Activated T-helper 17 cell treated with anti-CD3 and anti-CD28 coated beads, Interleukin-2, amount 50 U/mL, for 72 hours (primary cell): ENCODE measurements at regions not wholly inside any gene's neighbourhood (a gene's known extent, or its start where the extent isn't known, plus 50 kb on each side); places are given as distances from the start of the nearest gene placed in this dataset.
"Not testable (repeated sequence)": the region's sequence is repeated elsewhere in the genome, so short reads cannot be mapped to it uniquely, and the experiment has no call there.

Source experiments
- ATAC-seq: fragments of 150-1000 bp; cut with Tn5 transposase; replicated peaks from 2 replicates; pipeline ENCODE4 v1.10.0; 2021; ENCODE audit warnings: mild to moderate bottlenecking, moderate library complexity
- H3K27ac Mint-ChIP-seq: one replicate; pipeline ENCODE4 v1.8.0; 2022; ENCODE audit warnings: mixed read lengths
- H3K27me3 Mint-ChIP-seq: one replicate; pipeline ENCODE4 v1.8.0; 2022; ENCODE audit warnings: mixed read lengths
- H3K36me3 Mint-ChIP-seq: one replicate; pipeline ENCODE4 v1.8.0; 2022; ENCODE audit warnings: low read depth, mild to moderate bottlenecking, mixed read lengths
- H3K4me1 Mint-ChIP-seq: one replicate; pipeline ENCODE4 v1.8.0; 2022; ENCODE audit warnings: mixed read lengths
- H3K4me3 Mint-ChIP-seq: one replicate; pipeline ENCODE4 v1.8.0; 2022; ENCODE audit warnings: mild to moderate bottlenecking, mixed read lengths
- H3K9me3 Mint-ChIP-seq: one replicate; pipeline ENCODE4 v1.8.0; 2022; ENCODE audit warnings: mixed read lengths

GRCh38 chr3:3664935-3665334 is 134.3 kb upstream of the LRRN1 start:
- peaks cover 7% of the 10 kb centered on the region for H3K27me3 Mint-ChIP-seq
- H3K36me3 Mint-ChIP-seq: no peaks in the 10 kb centered on the region
- H3K9me3 Mint-ChIP-seq: peaks cover 9% of the 10 kb centered on the region
- no peak overlapping the region for H3K4me3 Mint-ChIP-seq
- no peak overlapping the region for H3K27ac Mint-ChIP-seq
- no peak for ATAC-seq
- H3K4me1 Mint-ChIP-seq: no peaks in the 10 kb centered on the region

DNA sequence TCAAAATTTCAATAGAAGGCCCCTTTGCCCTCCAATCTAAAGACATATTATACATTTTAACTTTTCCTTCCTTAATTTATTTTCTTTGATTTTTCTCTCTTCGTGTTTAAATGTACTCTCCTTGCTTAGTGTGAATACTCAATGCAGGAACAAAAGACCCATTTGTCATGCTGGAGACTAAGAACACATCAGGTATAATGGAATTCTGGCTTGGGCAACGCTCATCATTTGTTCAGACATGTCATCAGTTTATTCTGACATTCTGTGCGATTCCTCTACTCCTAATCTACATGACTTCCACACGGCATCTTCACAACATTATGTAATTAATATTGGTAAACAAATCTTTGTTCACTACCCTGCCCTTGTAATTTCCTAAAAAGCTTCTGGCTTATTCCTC is 136.6 kb upstream of the LRRN1 start:
- Mint-ChIP-seq H3K4me3 (no peak overlapping the region), H3K36me3 (no peaks in the 10 kb centered on the region), H3K9me3 (peaks cover 4% of the 10 kb centered on the region), H3K4me1 (no peaks in the 10 kb centered on the region), H3K27ac (no peak overlapping the region), H3K27me3 (peaks cover 4% of the 10 kb centered on the region)
- no peak for ATAC-seq

DNA sequence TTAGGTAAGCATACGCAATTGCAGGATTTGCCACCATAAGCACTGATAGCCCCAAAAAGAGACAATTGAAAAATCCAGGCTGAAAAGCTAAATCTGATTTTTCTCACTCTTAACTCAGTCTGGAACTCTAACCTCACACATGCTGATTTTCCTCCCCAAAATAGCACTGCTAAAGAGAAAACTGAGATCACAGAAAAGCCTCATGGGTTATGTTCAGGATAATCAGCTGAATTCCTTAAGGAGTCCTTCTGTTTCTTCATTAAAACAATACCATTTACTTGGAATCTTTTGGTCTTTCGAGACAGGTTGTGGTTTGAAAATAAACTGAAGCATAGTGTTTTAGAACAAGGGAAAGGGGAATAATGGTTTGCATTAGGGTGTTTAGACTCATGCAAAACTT is 144.3 kb upstream of the LRRN1 start:
- H3K27ac Mint-ChIP-seq: no peak overlapping the region
- peaks cover 3% of the 10 kb centered on the region for H3K27me3 Mint-ChIP-seq
- no peak for ATAC-seq
- H3K9me3 Mint-ChIP-seq: no peaks in the 10 kb centered on the region
- H3K4me1 Mint-ChIP-seq: no peaks in the 10 kb centered on the region
- no peak overlapping the region for H3K4me3 Mint-ChIP-seq
- H3K36me3 Mint-ChIP-seq: no peaks in the 10 kb centered on the region

DNA sequence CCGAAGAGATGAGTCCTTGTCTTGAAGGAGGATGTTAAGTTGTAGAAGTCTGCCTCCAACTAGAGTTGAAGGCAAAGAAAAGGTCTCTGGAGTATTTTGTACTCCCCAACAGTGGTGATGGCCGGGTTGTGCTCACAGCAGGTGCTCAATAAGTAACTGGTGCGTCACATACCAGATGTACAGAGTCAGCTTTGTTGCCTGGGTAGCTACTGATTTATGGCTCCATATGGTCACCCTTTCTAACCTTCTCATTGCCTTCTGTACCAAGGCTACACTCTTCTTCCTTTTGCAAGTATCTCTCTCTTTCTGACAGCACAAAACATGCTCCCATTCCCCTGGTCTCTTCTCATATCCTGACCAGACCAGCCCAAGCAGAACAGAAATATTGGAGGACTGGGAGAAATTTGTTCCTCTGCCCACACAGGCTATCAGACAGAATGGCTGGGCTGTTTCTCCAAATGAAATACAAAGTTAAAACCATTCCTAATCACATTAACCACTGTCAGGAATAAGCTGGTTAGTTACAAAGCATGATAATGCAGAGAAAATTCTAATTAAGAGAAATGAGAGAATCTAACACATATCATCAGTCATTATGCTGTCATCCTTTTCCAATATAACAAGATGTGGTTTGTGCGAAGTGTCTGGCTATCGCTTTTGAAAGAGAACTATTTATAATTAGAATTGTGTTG is 150.1 kb upstream of the LRRN1 start:
- Mint-ChIP-seq H3K27ac (no peak overlapping the region), H3K27me3 (peaks cover 7% of the 10 kb centered on the region)

GRCh38 chr3:3646934-3647333 is 152.3 kb upstream of the LRRN1 start:
- ATAC-seq: no peak
- no peaks in the 10 kb centered on the region for H3K36me3 Mint-ChIP-seq
- no peaks in the 10 kb centered on the region for H3K4me1 Mint-ChIP-seq
- no peak overlapping the region for H3K4me3 Mint-ChIP-seq
- peaks cover 4% of the 10 kb centered on the region for H3K27me3 Mint-ChIP-seq
- H3K27ac Mint-ChIP-seq: no peak overlapping the region
- H3K9me3 Mint-ChIP-seq: peaks cover 4% of the 10 kb centered on the region

More for the DNA sequence above, 150.1 kb upstream of the LRRN1 start:
- H3K4me3 Mint-ChIP-seq: no peak overlapping the region
- peaks cover 4% of the 10 kb centered on the region for H3K9me3 Mint-ChIP-seq
- H3K4me1 Mint-ChIP-seq: no peaks in the 10 kb centered on the region
- no peaks in the 10 kb centered on the region for H3K36me3 Mint-ChIP-seq
- ATAC-seq: no peak

- not testable (repeated sequence) for ATAC-seq, H3K9me3 Mint-ChIP-seq, H3K36me3 Mint-ChIP-seq, H3K4me3 Mint-ChIP-seq, H3K27ac Mint-ChIP-seq, H3K4me1 Mint-ChIP-seq, H3K27me3 Mint-ChIP-seq
These were observed 153.0 kb upstream of the LRRN1 start for GRCh38 chr3:3646103-3646844.

GRCh38 chr3:3641877-3642455 is 157.3 kb upstream of the LRRN1 start:
- ATAC-seq: no peak
- Mint-ChIP-seq H3K9me3 (peaks cover 2% of the 10 kb centered on the region), H3K4me3 (no peak overlapping the region), H3K36me3 (no peaks in the 10 kb centered on the region), H3K4me1 (no peaks in the 10 kb centered on the region), H3K27ac (no peak overlapping the region), H3K27me3 (peaks cover 3% of the 10 kb centered on the region)

GRCh38 chr3:3639078-3639477 is 160.2 kb upstream of the LRRN1 start:
- Mint-ChIP-seq H3K4me3 (no peak overlapping the region), H3K27me3 (no peaks in the 10 kb centered on the region), H3K9me3 (peaks cover 3% of the 10 kb centered on the region), H3K36me3 (no peaks in the 10 kb centered on the region), H3K27ac (no peak overlapping the region), H3K4me1 (no peaks in the 10 kb centered on the region)
- ATAC-seq: no peak

DNA sequence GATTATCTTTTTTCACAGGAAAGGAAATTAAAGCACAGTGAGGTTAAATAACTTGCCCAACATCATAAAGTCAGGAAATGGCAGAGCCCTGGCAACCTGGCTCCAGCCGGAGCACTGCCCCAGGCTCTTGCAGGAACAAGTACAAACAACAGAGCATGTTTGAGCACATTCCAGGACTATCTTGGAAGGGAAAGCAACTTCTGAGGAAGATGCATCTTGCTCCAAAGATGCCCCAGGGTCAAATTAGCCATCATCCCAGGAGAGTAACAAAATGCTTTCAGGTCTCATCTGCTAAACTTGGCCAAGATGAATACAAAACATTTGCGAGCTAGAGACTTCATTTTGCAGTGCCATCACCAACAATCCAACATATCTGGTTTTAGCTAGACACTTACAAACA is 162.4 kb upstream of the LRRN1 start:
- no peaks in the 10 kb centered on the region for H3K27me3 Mint-ChIP-seq

DNA sequence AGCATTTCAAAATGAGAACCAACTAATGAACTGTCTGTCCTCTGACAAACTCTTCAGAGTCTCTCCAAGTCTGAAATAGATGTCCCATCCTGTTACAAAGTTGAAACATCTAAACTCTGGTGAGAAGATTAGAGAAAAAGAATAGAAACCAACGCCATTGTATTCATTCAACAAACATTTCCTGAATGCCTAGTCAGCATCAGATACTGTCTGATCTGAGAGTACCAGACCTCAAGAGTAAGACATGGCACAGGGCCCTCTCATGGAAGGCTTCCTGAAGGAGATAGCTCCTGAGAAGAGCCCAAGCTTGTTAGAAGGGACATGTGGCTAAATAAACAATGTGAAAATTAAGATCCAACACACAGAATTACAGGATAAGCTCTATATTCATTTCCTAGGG is 164.1 kb upstream of the LRRN1 start:
- no peaks in the 10 kb centered on the region for H3K36me3 Mint-ChIP-seq
- H3K4me3 Mint-ChIP-seq: no peak overlapping the region
- no peak for ATAC-seq
- peaks cover 3% of the 10 kb centered on the region for H3K9me3 Mint-ChIP-seq
- no peaks in the 10 kb centered on the region for H3K27me3 Mint-ChIP-seq
- H3K27ac Mint-ChIP-seq: no peak overlapping the region
- H3K4me1 Mint-ChIP-seq: no peaks in the 10 kb centered on the region

More for the DNA sequence above, 162.4 kb upstream of the LRRN1 start:
- Mint-ChIP-seq H3K36me3 (no peaks in the 10 kb centered on the region), H3K9me3 (peaks cover 3% of the 10 kb centered on the region), H3K27ac (no peak overlapping the region), H3K4me3 (no peak overlapping the region), H3K4me1 (no peaks in the 10 kb centered on the region)
- no peak for ATAC-seq

DNA sequence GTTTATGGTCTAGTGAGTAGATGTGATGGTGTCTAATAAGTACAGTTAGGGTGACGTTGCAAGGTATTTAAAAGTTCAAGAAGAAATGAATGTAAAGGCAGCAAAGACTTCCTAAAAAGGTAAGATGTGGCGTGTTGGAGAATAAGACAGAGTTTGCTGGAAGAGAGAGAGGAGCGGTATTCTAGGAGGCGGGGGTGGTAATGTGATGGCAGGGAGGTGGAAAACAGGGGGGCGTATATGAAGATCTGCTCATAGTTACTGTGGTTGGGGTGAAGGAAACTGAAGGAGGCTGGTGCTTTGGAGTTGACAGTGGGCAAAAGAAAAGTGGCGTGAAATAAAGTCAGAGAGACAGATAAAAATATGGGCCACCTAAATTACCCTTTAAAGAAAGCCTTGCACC is 164.9 kb upstream of the LRRN1 start:
- Mint-ChIP-seq H3K4me3 (no peak overlapping the region), H3K27me3 (no peaks in the 10 kb centered on the region), H3K4me1 (no peaks in the 10 kb centered on the region), H3K36me3 (no peaks in the 10 kb centered on the region), H3K9me3 (peaks cover 3% of the 10 kb centered on the region), H3K27ac (no peak overlapping the region)
- no peak for ATAC-seq

DNA sequence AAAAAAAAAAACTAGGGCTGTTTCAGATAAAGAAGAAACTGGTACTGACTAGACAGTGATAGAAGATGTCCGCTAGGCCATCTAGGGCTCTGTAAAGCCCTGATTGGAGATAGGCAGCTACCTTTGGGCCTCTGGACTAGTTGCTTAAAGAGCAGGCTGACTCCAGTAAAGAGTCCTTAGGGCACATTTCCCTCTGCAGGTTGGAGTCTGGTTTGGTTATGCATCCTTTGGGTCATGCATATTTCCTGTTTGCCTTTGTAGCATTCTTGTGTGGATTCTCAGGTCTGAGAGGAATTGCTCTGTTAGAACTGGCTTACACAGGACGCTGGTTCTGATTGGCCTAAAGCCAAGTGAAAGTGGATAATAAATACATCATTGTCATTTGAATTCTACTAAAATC is 165.5 kb upstream of the LRRN1 start:
- no peak overlapping the region for H3K27ac Mint-ChIP-seq
- H3K36me3 Mint-ChIP-seq: no peaks in the 10 kb centered on the region
- no peaks in the 10 kb centered on the region for H3K27me3 Mint-ChIP-seq
- H3K4me3 Mint-ChIP-seq: no peak overlapping the region
- no peak for ATAC-seq
- H3K9me3 Mint-ChIP-seq: peaks cover 3% of the 10 kb centered on the region
- no peaks in the 10 kb centered on the region for H3K4me1 Mint-ChIP-seq

- no peak overlapping the region for H3K27ac Mint-ChIP-seq
- ATAC-seq: no peak
- H3K27me3 Mint-ChIP-seq: no peaks in the 10 kb centered on the region
- H3K36me3 Mint-ChIP-seq: no peaks in the 10 kb centered on the region
- H3K4me1 Mint-ChIP-seq: no peaks in the 10 kb centered on the region
- H3K4me3 Mint-ChIP-seq: no peak overlapping the region
- H3K9me3 Mint-ChIP-seq: peaks cover 3% of the 10 kb centered on the region
These were observed 166.8 kb upstream of the LRRN1 start for GRCh38 chr3:3632449-3632848.

DNA sequence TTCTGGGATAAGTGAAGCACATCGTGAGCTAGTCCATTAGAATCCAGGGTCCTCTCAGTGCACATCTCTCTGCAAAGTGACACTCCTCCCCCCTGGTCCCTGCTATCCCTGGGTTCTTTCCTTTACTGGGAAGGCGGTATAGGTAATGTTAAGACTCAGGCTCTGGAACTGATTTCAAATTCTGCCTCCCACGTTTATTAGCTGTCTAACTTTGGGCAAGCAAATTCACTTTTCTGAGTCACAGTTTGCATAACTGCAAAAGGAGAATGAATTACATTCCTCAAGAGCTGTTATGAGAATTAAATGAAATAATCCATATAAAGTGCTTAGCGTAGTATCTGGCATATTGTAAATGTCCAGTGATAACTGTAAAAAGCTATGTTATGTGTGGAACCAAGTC is 168.1 kb upstream of the LRRN1 start:
- ATAC-seq: no peak
- Mint-ChIP-seq H3K4me3 (no peak overlapping the region), H3K9me3 (peaks cover 3% of the 10 kb centered on the region), H3K27me3 (no peaks in the 10 kb centered on the region), H3K36me3 (no peaks in the 10 kb centered on the region), H3K4me1 (no peaks in the 10 kb centered on the region), H3K27ac (no peak overlapping the region)

- no peak for ATAC-seq
- no peaks in the 10 kb centered on the region for H3K27me3 Mint-ChIP-seq
- no peaks in the 10 kb centered on the region for H3K36me3 Mint-ChIP-seq
- peaks cover 3% of the 10 kb centered on the region for H3K9me3 Mint-ChIP-seq
- H3K4me3 Mint-ChIP-seq: no peak overlapping the region
- H3K27ac Mint-ChIP-seq: no peak overlapping the region
- no peaks in the 10 kb centered on the region for H3K4me1 Mint-ChIP-seq
These were observed 169.3 kb upstream of the LRRN1 start for GRCh38 chr3:3629911-3630310.
